DOHH2 (cell line): ENCODE measurements at regions not wholly inside any gene's neighbourhood (a gene's known extent, or its start where the extent isn't known, plus 50 kb on each side); places are given as distances from the start of the nearest gene placed in this dataset.

ENCODE experiments used
- EZH2phosphoT487 ChIP-seq: fragments of 200-600 bp; sonication (generic); IDR thresholded peaks from 2 replicates; pipeline ENCODE4 v1.6.1; 2017; ENCODE audit warnings: borderline replicate concordance, mild to moderate bottlenecking, antibody characterized with exemption, low read length, moderate library complexity, mixed read lengths
- TF ChIP-seq, protein P1 (sequence below): fragments of 200-600 bp; sonication (generic); IDR thresholded peaks from one replicate; pipeline ENCODE4 v1.5.1; 2014; ENCODE audit warnings: antibody characterized with exemption, mild to moderate bottlenecking, low read depth, low read length; ENCODE audit not compliant: poor library complexity, severe bottlenecking

DNA sequence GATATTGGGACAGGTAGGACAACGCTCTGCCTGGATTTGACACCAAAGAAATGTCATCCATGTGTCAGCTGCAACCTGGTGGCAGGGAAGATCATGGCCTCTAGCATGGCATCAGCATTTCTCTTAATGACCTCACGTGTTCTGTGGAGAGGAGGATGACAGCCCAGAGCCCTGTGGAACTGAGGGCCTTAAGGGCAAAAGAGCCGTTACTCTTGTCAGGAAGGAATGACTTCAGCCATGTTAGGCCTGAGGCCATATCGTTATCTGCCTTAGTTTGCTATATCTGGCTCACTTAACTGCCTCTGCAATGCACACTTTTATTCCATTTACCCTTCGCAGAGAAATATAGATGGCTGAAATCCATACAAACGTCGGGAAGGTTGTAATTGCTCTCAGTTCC is 83.2 kb upstream of the PBX1 start:
- TF ChIP-seq, protein P1, sequence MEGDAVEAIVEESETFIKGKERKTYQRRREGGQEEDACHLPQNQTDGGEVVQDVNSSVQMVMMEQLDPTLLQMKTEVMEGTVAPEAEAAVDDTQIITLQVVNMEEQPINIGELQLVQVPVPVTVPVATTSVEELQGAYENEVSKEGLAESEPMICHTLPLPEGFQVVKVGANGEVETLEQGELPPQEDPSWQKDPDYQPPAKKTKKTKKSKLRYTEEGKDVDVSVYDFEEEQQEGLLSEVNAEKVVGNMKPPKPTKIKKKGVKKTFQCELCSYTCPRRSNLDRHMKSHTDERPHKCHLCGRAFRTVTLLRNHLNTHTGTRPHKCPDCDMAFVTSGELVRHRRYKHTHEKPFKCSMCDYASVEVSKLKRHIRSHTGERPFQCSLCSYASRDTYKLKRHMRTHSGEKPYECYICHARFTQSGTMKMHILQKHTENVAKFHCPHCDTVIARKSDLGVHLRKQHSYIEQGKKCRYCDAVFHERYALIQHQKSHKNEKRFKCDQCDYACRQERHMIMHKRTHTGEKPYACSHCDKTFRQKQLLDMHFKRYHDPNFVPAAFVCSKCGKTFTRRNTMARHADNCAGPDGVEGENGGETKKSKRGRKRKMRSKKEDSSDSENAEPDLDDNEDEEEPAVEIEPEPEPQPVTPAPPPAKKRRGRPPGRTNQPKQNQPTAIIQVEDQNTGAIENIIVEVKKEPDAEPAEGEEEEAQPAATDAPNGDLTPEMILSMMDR, result no peak
- no peak for TF ChIP-seq EZH2phosphoT487
